ENCODE measurements at regions not wholly inside any gene's neighbourhood (a gene's known extent, or its start where the extent isn't known, plus 50 kb on each side); places are given as distances from the start of the nearest gene placed in this dataset.

GRCh38 chr10:36075196-36075595 lies 433.1 kb upstream of the FZD8 start:
- DNase-seq (ENCODE audit: low spot score) = no peak
- TF ChIP-seq, protein P1, sequence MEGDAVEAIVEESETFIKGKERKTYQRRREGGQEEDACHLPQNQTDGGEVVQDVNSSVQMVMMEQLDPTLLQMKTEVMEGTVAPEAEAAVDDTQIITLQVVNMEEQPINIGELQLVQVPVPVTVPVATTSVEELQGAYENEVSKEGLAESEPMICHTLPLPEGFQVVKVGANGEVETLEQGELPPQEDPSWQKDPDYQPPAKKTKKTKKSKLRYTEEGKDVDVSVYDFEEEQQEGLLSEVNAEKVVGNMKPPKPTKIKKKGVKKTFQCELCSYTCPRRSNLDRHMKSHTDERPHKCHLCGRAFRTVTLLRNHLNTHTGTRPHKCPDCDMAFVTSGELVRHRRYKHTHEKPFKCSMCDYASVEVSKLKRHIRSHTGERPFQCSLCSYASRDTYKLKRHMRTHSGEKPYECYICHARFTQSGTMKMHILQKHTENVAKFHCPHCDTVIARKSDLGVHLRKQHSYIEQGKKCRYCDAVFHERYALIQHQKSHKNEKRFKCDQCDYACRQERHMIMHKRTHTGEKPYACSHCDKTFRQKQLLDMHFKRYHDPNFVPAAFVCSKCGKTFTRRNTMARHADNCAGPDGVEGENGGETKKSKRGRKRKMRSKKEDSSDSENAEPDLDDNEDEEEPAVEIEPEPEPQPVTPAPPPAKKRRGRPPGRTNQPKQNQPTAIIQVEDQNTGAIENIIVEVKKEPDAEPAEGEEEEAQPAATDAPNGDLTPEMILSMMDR (IDR thresholded peaks at IDR 0.05; ENCODE audit: borderline replicate concordance, control extremely low read depth, extremely low read depth, insufficient read depth, missing control alignments) = no peak
- in situ Hi-C loops (cut with MboI; ENCODE audit: low sequenced_read_pairs, unreplicated experiment) = no loop called here

DNA sequence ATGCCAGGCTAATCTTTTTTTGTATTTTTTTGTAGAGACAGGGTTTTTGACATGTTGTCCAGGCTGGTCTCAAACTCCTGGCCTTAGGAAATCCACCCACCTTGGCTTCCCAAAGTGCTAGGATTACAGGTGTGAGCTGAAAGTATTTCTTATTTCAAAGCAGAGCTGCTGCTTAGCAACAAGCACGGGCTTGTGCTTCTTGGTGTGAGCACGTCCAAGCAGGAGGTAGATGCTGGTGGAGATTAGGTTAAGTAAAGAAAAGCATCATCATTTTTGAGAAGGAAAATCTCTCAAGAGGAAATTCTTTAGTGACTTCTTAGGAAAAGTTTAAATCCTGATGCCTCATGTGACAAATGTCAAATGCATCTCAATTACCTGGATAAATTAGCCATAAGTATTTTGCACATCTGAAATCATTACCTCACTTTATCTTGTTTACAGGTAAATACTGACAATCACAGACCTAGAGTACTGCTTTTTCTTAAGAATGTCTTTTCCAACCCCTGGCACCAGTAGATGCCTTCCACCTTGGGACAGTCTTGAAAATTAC lies 431.8 kb upstream of the FZD8 start:
- DNase-seq (ENCODE audit: low spot score) = no peak
- in situ Hi-C loops (cut with MboI; ENCODE audit: low sequenced_read_pairs, unreplicated experiment) = no loop called here
- TF ChIP-seq, protein P1 (IDR thresholded peaks at IDR 0.05; ENCODE audit: borderline replicate concordance, control extremely low read depth, extremely low read depth, insufficient read depth, missing control alignments) = no peak

DNA sequence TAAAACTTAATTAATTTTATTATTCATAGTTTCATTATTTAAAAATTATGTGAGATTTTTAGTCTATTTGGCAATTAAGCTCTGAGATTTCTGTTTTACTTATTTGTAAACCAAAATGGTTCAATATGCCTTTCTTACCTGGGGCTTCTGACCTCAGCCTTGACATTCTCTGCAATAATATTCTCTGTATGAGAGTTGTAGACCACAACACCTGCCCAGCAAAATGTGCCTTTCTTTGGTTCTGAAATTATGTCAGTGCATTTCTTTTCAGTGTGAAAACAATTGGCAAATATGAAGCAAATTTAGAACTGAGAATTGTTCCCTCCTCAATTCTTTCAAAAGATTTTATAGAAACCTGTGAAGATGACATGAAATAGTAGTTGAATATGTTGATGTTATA lies 426.4 kb upstream of the FZD8 start:
- TF ChIP-seq, protein P1 (IDR thresholded peaks at IDR 0.05; ENCODE audit: borderline replicate concordance, control extremely low read depth, extremely low read depth, insufficient read depth, missing control alignments) = no peak
- DNase-seq (ENCODE audit: low spot score) = no peak
- in situ Hi-C loops (cut with MboI; ENCODE audit: low sequenced_read_pairs, unreplicated experiment) = no loop called here

GRCh38 chr10:36067748-36068147 lies 425.7 kb upstream of the FZD8 start:
- DNase-seq (ENCODE audit: low spot score) = no peak
- TF ChIP-seq, protein P1 (IDR thresholded peaks at IDR 0.05; ENCODE audit: borderline replicate concordance, control extremely low read depth, extremely low read depth, insufficient read depth, missing control alignments) = no peak
- in situ Hi-C loops (cut with MboI; ENCODE audit: low sequenced_read_pairs, unreplicated experiment) = no loop called here

DNA sequence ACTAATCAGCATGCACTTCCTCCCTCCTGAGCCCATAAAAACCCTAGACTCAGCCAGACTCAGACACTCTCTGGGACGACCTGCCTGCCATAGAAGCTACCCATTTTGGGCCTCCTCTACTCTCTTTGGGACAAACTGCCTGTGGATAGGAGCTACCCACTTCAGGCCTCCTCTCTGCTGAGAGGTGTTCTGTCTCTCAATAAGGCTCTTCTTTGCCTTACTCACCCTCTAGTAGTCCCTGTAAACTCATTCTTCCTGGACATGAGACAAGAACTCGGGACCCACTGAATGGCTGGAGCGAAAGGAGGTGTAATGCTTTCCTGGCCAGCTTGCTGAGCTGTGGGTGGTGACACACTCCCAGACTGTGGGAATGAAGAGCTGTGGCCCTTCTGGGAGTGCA lies 424.8 kb upstream of the FZD8 start:
- DNase-seq (ENCODE audit: low spot score) = no peak
- TF ChIP-seq, protein P1 (IDR thresholded peaks at IDR 0.05; ENCODE audit: borderline replicate concordance, control extremely low read depth, extremely low read depth, insufficient read depth, missing control alignments) = no peak
- in situ Hi-C loops (cut with MboI; ENCODE audit: low sequenced_read_pairs, unreplicated experiment) = no loop called here

GRCh38 chr10:36066102-36066501 lies 424.0 kb upstream of the FZD8 start:
- in situ Hi-C loops (cut with MboI; ENCODE audit: low sequenced_read_pairs, unreplicated experiment) = no loop called here

More at GRCh38 chr10:36066102-36066501, 424.0 kb upstream of the FZD8 start:
- no peak for DNase-seq (ENCODE audit: low spot score)
- TF ChIP-seq, protein P1 (IDR thresholded peaks at IDR 0.05; ENCODE audit: borderline replicate concordance, control extremely low read depth, extremely low read depth, insufficient read depth, missing control alignments) = no peak
